ENCODE measurements at regions not wholly inside any gene's neighbourhood (a gene's known extent, or its start where the extent isn't known, plus 50 kb on each side); places are given as distances from the start of the nearest gene placed in this dataset.

GRCh38 chr10:65491799-65492198 is 1434.0 kb upstream of the LRRTM3 start:
- DNase-seq: no peak

GRCh38 chr10:65496541-65496940 is 1429.3 kb upstream of the LRRTM3 start:
- no peak for DNase-seq

GRCh38 chr10:65497837-65498236 is 1428.0 kb upstream of the LRRTM3 start:
- no peak for DNase-seq

- no peak for DNase-seq
Measured at GRCh38 chr10:65500716-65501115, 1425.1 kb upstream of the LRRTM3 start.

DNA sequence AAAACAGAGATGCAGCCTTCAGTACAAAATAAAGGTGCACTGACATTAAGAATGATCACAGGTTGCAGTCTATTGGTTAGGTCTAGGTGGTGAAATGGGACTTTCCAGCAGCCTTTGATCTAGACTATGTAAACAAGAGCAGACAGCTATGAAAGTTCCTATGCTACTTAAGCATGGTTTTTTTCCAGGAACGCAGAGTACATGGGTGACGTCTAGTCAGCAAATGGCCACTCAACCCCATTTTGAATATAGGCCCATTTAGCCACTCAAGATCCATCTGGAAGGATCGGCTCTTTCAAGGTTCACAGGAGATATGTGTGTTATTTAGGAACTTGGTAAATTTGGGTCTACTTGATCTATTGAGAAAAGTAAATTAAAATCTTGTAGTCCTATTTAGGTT is 1424.6 kb upstream of the LRRTM3 start:
- DNase-seq: no peak

- DNase-seq: no peak
Measured at GRCh38 chr10:65518379-65518778, 1407.5 kb upstream of the LRRTM3 start.

GRCh38 chr10:65528986-65529385 is 1396.8 kb upstream of the LRRTM3 start:
- no peak for DNase-seq

DNA sequence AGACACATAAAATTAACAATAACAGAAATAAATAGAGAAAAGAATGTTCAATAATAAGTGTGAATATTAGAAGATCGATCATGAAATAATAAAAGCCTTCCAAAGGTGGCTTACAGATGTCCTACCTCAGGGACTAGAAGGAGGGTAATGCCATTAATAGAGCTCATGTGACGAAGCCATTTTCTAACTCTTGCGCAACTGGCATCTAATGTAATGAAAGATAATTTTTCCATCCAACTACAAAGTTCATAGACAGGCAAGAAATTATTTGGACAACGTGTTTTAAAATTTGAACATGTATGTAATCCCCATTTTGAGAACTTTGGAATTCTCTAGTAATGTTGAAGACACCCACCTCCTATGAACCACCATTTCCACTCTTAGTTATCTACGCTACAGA is 1394.3 kb upstream of the LRRTM3 start:
- no peak for DNase-seq

GRCh38 chr10:65534771-65535170 is 1391.1 kb upstream of the LRRTM3 start:
- DNase-seq: no peak

DNA sequence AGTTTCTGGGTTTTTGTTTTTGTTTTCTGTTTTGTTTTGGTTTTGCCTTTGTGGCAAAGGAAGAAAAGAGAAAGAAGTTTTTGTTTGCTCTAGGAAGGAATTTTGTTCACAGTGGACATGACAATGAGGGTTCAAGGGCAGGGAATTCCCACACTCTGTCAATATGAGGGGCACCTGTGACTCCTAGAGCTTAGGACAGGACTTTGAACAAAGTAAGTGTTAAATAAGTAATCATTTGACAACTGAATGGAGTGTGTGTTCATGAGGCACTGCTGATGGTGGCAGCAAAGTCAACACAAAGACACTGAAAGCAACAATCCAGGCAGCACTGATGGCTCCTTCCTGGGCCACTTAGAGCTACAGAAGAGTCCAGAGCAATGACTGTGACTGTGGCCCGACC is 1381.1 kb upstream of the LRRTM3 start:
- DNase-seq: no peak

GRCh38 chr10:65548001-65548400 is 1377.8 kb upstream of the LRRTM3 start:
- no peak for DNase-seq

DNA sequence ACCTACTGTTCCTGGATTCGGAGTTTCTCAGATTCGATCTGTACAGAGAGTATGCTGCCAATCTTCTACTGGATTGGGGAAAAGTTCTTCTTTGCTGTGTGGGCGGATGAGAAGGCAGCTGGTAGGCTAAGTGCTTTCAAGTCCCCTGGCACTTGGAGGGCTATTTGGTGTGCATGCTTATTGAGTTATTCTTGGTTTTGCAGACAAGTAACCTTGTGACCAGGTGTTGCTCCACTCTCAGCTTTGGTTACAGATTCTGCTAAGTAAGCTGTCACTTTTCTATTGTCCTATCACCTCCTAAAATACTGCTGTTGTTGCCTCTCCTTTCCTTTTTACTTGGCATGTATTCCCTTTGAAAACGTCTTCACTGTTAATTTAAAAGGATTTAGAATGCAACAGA is 1375.1 kb upstream of the LRRTM3 start:
- DNase-seq: no peak

GRCh38 chr10:65555192-65555591 is 1370.6 kb upstream of the LRRTM3 start:
- no peak for DNase-seq

GRCh38 chr10:65556006-65556405 is 1369.8 kb upstream of the LRRTM3 start:
- DNase-seq: no peak

- DNase-seq: no peak
Measured at GRCh38 chr10:65559369-65559768, 1366.5 kb upstream of the LRRTM3 start.

GRCh38 chr10:65565246-65565645 is 1360.6 kb upstream of the LRRTM3 start:
- DNase-seq: no peak

DNA sequence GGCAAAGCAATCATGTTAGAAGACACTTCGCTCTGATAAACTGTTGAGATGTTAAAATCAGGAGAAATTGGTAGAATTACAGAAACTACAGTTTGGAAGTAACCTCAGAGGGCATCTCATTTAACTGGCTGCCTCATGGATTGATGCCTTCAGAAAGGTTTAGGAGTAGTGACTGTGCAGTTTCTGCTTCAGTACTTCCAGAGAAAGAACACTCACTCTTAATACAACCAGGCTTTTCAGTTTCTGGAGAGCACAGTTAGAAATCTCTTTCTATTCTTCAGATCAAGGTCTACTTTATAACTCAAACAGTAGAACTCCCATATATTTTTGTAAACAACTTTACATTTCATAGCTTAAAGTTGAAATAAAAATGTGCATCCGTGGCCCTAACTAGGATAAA is 1358.9 kb upstream of the LRRTM3 start:
- no peak for DNase-seq

DNA sequence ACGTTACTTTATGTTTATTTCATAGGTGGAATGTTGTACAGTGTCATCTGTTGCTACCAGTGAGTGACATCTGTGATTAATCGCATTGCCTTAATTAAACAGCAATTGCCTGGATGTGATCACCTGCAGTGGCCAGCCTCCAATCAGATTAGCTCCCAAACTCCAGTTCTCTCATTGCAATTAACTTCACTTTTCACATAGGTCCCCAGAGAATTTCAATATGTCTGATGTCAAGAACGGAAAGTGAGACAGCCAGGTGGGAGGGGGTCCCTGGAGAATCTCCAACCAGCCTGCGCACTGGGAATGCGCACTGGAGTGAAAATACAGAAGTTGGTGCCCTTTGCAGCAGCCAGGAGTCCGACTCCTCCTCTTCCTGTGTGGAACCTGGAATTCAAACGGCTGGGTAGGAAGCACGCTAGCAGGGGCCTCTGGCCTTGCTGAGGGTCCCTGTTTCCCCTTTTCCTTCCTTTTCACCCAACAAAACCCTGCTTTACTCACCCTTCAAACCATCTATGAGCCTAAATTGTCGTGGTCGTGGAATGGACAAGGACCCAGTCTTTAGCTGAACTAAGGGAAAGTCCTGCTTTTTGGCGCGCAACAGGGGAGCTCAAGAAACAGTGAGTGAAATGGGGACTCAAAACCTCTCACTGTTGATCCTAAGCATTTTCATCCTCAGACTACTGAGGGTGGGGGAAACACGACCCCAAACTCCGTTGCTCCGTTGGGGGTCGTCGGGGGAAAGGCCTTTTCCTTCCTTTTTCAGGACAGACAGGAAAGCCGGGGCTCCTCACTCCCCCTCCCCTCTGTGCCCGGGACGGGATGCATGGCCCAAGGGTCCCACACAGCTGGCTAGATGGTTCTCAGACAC is 1355.5 kb upstream of the LRRTM3 start:
- no peak for DNase-seq

DNA sequence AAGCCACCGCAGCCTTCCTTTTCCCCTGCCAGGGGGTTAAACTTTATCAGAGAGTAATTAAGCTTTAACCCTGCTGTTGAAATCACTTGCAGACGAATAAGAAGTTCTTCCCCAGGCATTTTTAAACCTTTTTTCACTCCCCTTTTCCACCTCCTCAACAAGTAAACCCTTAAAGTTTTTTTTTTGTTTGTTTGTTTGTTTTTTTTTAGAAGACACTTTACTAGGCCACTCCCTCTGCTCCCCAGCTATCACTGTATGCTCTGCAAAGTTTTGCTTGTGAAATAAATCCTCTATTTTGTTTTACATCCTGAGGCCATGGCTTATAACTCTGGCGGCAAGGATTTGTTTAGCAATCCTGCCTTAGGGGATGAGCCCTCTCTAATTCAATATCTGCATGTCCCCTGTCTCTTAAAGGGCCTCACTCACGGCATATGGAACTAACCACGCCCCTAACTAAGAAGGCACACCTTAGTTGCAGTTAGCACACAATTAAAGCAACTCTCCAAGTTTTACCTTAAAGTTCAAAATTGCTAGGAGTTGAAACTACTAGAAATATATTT is 1354.7 kb upstream of the LRRTM3 start:
- DNase-seq: no peak

- DNase-seq: no peak
Measured at GRCh38 chr10:65581426-65582026, 1344.3 kb upstream of the LRRTM3 start.

- DNase-seq: no peak
Measured at GRCh38 chr10:65602182-65602865, 1323.5 kb upstream of the LRRTM3 start.

DNA sequence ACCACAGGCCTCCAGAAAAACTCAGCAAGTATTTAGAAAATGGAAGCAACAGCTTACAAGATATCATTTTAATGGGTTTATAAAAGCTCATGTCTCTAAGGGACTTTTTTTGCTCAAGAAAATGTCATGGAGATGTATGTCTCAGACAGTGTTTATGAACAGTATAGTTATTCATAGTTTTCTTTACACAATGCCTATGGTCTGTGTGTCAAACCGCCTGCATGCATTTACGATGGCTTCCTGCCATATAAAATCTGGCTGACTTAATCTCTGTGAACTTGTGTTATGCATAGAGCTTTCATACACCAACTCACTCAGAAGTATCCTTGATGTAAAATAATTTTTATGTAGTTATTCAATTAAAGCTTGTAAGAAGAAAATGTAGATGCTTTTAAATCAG is 1314.2 kb upstream of the LRRTM3 start:
- no peak for DNase-seq

DNA sequence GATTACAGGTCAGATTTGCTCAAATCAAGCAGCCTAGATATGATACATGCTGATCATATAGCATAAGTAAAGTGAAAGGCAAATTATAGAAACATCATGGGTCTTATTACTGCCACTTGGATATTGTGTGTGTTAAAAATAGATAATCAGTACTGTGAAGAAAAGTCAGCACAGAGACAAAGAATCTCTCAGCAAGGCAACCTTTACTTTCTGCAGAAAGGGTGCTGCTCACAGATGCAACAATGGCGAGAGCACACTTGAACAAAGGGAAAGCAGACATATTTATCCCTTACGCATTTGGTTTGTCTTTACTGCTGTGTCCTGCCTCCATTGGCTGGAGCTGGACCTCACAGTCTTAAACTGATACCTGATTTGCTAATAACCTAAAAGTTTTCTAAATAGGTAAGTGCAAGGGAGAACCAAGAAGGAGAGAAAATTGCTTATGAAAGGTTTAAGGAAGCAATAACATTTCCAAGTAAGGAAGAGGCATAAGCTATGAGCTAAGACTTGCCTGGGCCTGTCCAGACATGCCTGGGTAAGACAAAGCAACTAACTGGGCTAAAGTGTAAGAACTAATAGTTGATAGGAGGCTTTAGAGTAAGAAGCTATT is 1310.8 kb upstream of the LRRTM3 start:
- no peak for DNase-seq

All from amniotic stem cell (primary cell).